ENCODE measurements at regions not wholly inside any gene's neighbourhood (a gene's known extent, or its start where the extent isn't known, plus 50 kb on each side); places are given as distances from the start of the nearest gene placed in this dataset.
"Not testable (repeated sequence)": the region's sequence is repeated elsewhere in the genome, so short reads cannot be mapped to it uniquely, and the experiment has no call there.

- not testable (repeated sequence) for H3T11ph ChIP-seq (ENCODE audit: low read length); H2BK15ac ChIP-seq (ENCODE audit: low read depth, low read length); H4K91ac ChIP-seq (ENCODE audit: insufficient read length, low read depth, low read length); H3K36me3 Mint-ChIP-seq (ENCODE audit: insufficient read depth in 1 of 3, low read depth in 3 of 3); DNase-seq; H3K9me3 ChIP-seq (ENCODE audit: control insufficient read depth, low read depth, low read length); H3K14ac ChIP-seq (ENCODE audit: insufficient read depth, low read length); H3K9ac ChIP-seq (ENCODE audit: extremely low read depth, insufficient read length, low read length); H3K23me2 ChIP-seq (ENCODE audit: insufficient read length, low read depth, low read length, poor library complexity, severe bottlenecking); H3K4ac ChIP-seq (ENCODE audit: low read depth, low read length); H3K27ac ChIP-seq (ENCODE audit: insufficient read length, low read depth, low read length); H3K79me1 ChIP-seq (ENCODE audit: insufficient read depth, low read depth, low read length, poor library complexity, severe bottlenecking); H3K27me3 Mint-ChIP-seq (ENCODE audit: low read depth); H4K8ac ChIP-seq (replicated peaks; ENCODE audit: insufficient read length, low read depth, low read length); H3K4me2 ChIP-seq (ENCODE audit: insufficient read depth, insufficient read length, low read length); H2BK20ac ChIP-seq (ENCODE audit: low read depth, low read length, poor library complexity, severe bottlenecking); H3K9me3 Mint-ChIP-seq; H3K4me1 Mint-ChIP-seq; H4K5ac ChIP-seq (ENCODE audit: insufficient read length, low read depth, low read length); H2BK5ac ChIP-seq (ENCODE audit: insufficient read length, low read length); H3K23ac ChIP-seq (ENCODE audit: insufficient read length, low read depth, low read length); H3K56ac ChIP-seq (ENCODE audit: insufficient read length, low read depth, low read length); H3K18ac ChIP-seq (ENCODE audit: insufficient read length, low read depth, low read length); H3K4me1 ChIP-seq (ENCODE audit: insufficient read depth, low read length); H3K27me3 ChIP-seq (ENCODE audit: insufficient read depth, low read length); H3K4me3 Mint-ChIP-seq; H3K27ac Mint-ChIP-seq; H2BK120ac ChIP-seq (ENCODE audit: low read depth, low read length, poor library complexity, severe bottlenecking); H2AK5ac ChIP-seq (ENCODE audit: insufficient read length, low read length); H2AFZ ChIP-seq (ENCODE audit: low read length); H4K20me1 ChIP-seq (ENCODE audit: control insufficient read depth, insufficient read depth, insufficient read length); H3K79me2 ChIP-seq (ENCODE audit: insufficient read depth, low read length); H2BK12ac ChIP-seq (ENCODE audit: insufficient read length, low read depth, low read length)
- WGBS (ENCODE audit: extremely low coverage, insufficient read length, low lambda C conversion rate), result no CpG with 5 or more reads among the region's 3 CpGs
Measured at GRCh38 chr11:50348018-50348417, 315.3 kb downstream of the OR4C45 start.

Data from H9 (cell line).